IMR-90 (cell line): ENCODE measurements at regions not wholly inside any gene's neighbourhood (a gene's known extent, or its start where the extent isn't known, plus 50 kb on each side); places are given as distances from the start of the nearest gene placed in this dataset.

ENCODE experiments used
- BHLHE40 ChIP-seq: fragments of 150-350 bp; IDR thresholded peaks from 2 replicates; pipeline ENCODE4 v1.6.1; 2016; ENCODE audit warnings: mild to moderate bottlenecking, low read depth, low read length
- CEBPB ChIP-seq: IDR thresholded peaks from 2 replicates; pipeline ENCODE4 v1.6.1; 2012; ENCODE audit warnings: low read depth, low read length, improper control_type of control experiment
- CTCF ChIP-seq: conservative IDR thresholded peaks from 2 replicates; pipeline ENCODE4 v1.5.1; 2012; ENCODE audit warnings: mild to moderate bottlenecking, low read depth, low read length, improper control_type of control experiment
- MAZ ChIP-seq: IDR thresholded peaks from 2 replicates; pipeline ENCODE4 v1.6.1; 2012; ENCODE audit warnings: low read depth, mild to moderate bottlenecking, low read length, improper control_type of control experiment, moderate library complexity, borderline replicate concordance
- MXI1 ChIP-seq: IDR thresholded peaks from 2 replicates; pipeline ENCODE4 v1.6.1; 2012; ENCODE audit warnings: low read depth, mild to moderate bottlenecking, low read length, moderate library complexity, borderline replicate concordance
- NFE2L2 ChIP-seq: fragments of 150-350 bp; IDR thresholded peaks from 2 replicates; pipeline ENCODE4 v1.6.1; 2016; ENCODE audit warnings: low read depth, mild to moderate bottlenecking, low read length
- POLR2A ChIP-seq: IDR thresholded peaks from 2 replicates; pipeline ENCODE4 v1.6.1; 2012; ENCODE audit warnings: mild to moderate bottlenecking, low read depth, low read length
- RAD21 ChIP-seq: IDR thresholded peaks from 2 replicates; pipeline ENCODE4 v1.6.1; 2012; ENCODE audit warnings: low read length, improper control_type of control experiment
- RFX5 ChIP-seq: IDR thresholded peaks from 2 replicates; pipeline ENCODE4 v1.8.0; 2012; ENCODE audit warnings: low read depth, mild to moderate bottlenecking, low read length, moderate library complexity
- SMC3 ChIP-seq: fragments of 150-350 bp; IDR thresholded peaks from 2 replicates; pipeline ENCODE4 v1.6.1; 2016; ENCODE audit warnings: low read depth, mild to moderate bottlenecking, antibody characterized with exemption, low read length, moderate library complexity
- USF2 ChIP-seq: fragments of 150-350 bp; IDR thresholded peaks from 2 replicates; pipeline ENCODE4 v1.6.1; 2017; ENCODE audit warnings: mild to moderate bottlenecking, antibody characterized with exemption, low read length, low read depth

DNA sequence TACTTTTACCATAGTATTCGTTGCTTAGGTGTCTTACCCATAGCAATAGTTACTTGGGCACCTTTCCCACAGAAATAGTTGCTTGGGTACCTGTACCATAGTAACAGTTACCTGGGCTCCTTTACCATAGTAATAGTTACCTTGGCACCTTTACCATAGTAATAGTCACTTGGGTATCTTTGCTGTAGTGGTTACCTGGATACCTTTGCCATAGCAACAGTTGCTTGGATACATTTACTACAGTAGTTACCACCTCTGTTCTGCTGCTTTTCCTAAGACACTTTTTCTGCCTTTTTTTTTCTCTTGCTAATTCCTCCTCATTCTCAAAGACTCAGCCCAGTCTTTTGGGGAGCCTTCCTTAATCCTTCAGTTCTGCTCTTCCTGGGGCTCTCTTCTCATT, 272.8 kb upstream of the PUDP start:
- no peak for TF ChIP-seq BHLHE40
- TF ChIP-seq MXI1: no peak
- TF ChIP-seq MAZ: no peak
- TF ChIP-seq CTCF: no peak
- no peak for TF ChIP-seq RFX5
- no peak for TF ChIP-seq POLR2A
- no peak for TF ChIP-seq USF2
- no peak for TF ChIP-seq RAD21
- no peak for TF ChIP-seq CEBPB
- TF ChIP-seq SMC3: no peak
- no peak for TF ChIP-seq NFE2L2
